ENCODE measurements at regions not wholly inside any gene's neighbourhood (a gene's known extent, or its start where the extent isn't known, plus 50 kb on each side); places are given as distances from the start of the nearest gene placed in this dataset.

GRCh38 chr1:166221316-166221715 lies 54.5 kb upstream of the FAM78B start:
- DNase-seq = no peak

GRCh38 chr1:166233750-166234366 lies 67.1 kb upstream of the FAM78B start:
- DNase-seq = no peak

GRCh38 chr1:166235728-166236127 lies 68.9 kb upstream of the FAM78B start:
- DNase-seq = no peak

- DNase-seq = no peak
Observed at GRCh38 chr1:166237675-166238074, 70.9 kb upstream of the FAM78B start.

- DNase-seq = no peak
Observed at GRCh38 chr1:166253076-166253779, 86.4 kb upstream of the FAM78B start.

- no peak for DNase-seq
Observed at GRCh38 chr1:166258017-166258416, 91.2 kb upstream of the FAM78B start.

- no peak for DNase-seq
Observed at GRCh38 chr1:166261511-166261910, 94.7 kb upstream of the FAM78B start.

- DNase-seq = no peak
Observed at GRCh38 chr1:166270476-166271150, 103.8 kb upstream of the FAM78B start.

GRCh38 chr1:166271151-166271538 lies 104.3 kb upstream of the FAM78B start:
- no peak for DNase-seq

GRCh38 chr1:166272155-166272554 lies 105.4 kb upstream of the FAM78B start:
- no peak for DNase-seq

- no peak for DNase-seq
Observed at GRCh38 chr1:166272851-166273250, 106.0 kb upstream of the FAM78B start.

GRCh38 chr1:166273618-166274017 lies 106.8 kb upstream of the FAM78B start:
- no peak for DNase-seq

GRCh38 chr1:166282391-166283137 lies 115.8 kb upstream of the FAM78B start:
- DNase-seq = no peak

GRCh38 chr1:166283190-166283589 lies 116.4 kb upstream of the FAM78B start:
- no peak for DNase-seq

GRCh38 chr1:166283600-166283999 lies 116.8 kb upstream of the FAM78B start:
- no peak for DNase-seq

- no peak for DNase-seq
Observed at GRCh38 chr1:166289309-166290050, 122.7 kb upstream of the FAM78B start.

GRCh38 chr1:166295656-166296055 lies 128.9 kb upstream of the FAM78B start:
- DNase-seq = no peak

GRCh38 chr1:166297993-166298392 lies 131.2 kb upstream of the FAM78B start:
- DNase-seq = no peak

- no peak for DNase-seq
Observed at GRCh38 chr1:166300767-166301166, 134.0 kb upstream of the FAM78B start.

GRCh38 chr1:166302989-166303758 lies 136.4 kb upstream of the FAM78B start:
- DNase-seq = no peak

GRCh38 chr1:166304131-166304530 lies 137.3 kb upstream of the FAM78B start:
- no peak for DNase-seq

GRCh38 chr1:166305371-166305770 lies 138.6 kb upstream of the FAM78B start:
- no peak for DNase-seq

Data from islet precursor cell (in vitro differentiated cells).